Esophagus squamous epithelium (tissue), 5 donors: ENCODE measurements at regions not wholly inside any gene's neighbourhood (a gene's known extent, or its start where the extent isn't known, plus 50 kb on each side); places are given as distances from the start of the nearest gene placed in this dataset.

Experiments
- DNase-seq: peaks from one replicate; lab custom pipeline; 2025; lab: John Stamatoyannopoulos, UW
- H3K27ac ChIP-seq, 4 donors: fragments of 200-600 bp; sonication (generic); one replicate each; pipeline ENCODE4 v1.5.1; 2016 to 2019; ENCODE audit warnings: mild to moderate bottlenecking in 1 of 4
- H3K27me3 ChIP-seq, 4 donors: fragments of 200-600 bp; sonication (generic); 1 replicate in 3 of 4; 2 replicates in 1 of 4; pipeline versions ENCODE4 v1.5.1 to v1.6.0; 2017 to 2021; ENCODE audit warnings: antibody characterized with exemption in 1 of 4
- H3K36me3 ChIP-seq, 3 donors: fragments of 200-600 bp; sonication (generic); one replicate each; pipeline ENCODE4 v1.5.1; 2016 to 2019
- H3K4me1 ChIP-seq, 3 donors: fragments of 200-600 bp; sonication (generic); one replicate each; pipeline ENCODE4 v1.5.1; 2017 to 2019
- H3K4me3 ChIP-seq, 4 donors: fragments of 200-600 bp; sonication (generic); 1 replicate in 3 of 4; 2 replicates in 1 of 4; pipeline ENCODE4 v1.5.1; 2016 to 2019; ENCODE audit warnings: mild to moderate bottlenecking in 2 of 4, moderate library complexity in 1 of 4
- H3K9me3 ChIP-seq, 3 donors: fragments of 200-600 bp; sonication (generic); one replicate each; pipeline ENCODE4 v1.5.1; 2016 to 2019
- CTCF ChIP-seq, 6 experiments: fragments of 450-650 bp in 4 of 6; fragments of 200-600 bp in 2 of 6; sonication (generic) in 2 of 6; IDR thresholded peaks; one replicate each; pipeline ENCODE4 v1.5.1; 2016 to 2019; ENCODE audit warnings: antibody characterized with exemption in 6 of 6, mild to moderate bottlenecking in 4 of 6, moderate library complexity in 4 of 6
- POLR2A ChIP-seq, 4 donors: fragments of 450-650 bp; IDR thresholded peaks; one replicate each; pipeline ENCODE4 v1.6.1; 2017; ENCODE audit warnings: antibody characterized with exemption in 4 of 4, mild to moderate bottlenecking in 4 of 4, moderate library complexity in 3 of 4
- WGBS, 2 donors: methylation state at CpG; one replicate each; pipeline ENCODE4 v1.1.5; 2018; 5-methylcytosine and 5-hydroxymethylcytosine counted together
- intact Hi-C: fragments of 100-400 bp; cut with DNase I; formaldehyde crosslinking; loops from one replicate; pipeline ENCODE4 v1.15.0; 2022
- donor health status: DM: yes; HTN: yes; CAD: no.

GRCh38 chr1:201645956-201646355 lies 107.0 kb downstream of the NAV1 start:
- Histone ChIP-seq H3K27me3 (peaks cover 0 to 40% (median 0%) of the 10 kb centered on the region in 4 donors), H3K4me3 (no peak overlapping the region), H3K4me1 (peaks cover 20 to 41% (median 27%) of the 10 kb centered on the region in 3 donors), H3K9me3 (no peaks in the 10 kb centered on the region), H3K36me3 (no peaks in the 10 kb centered on the region), H3K27ac (no peak overlapping the region)
- intact Hi-C loops, result no loop called here
- WGBS, 2 donors, result 55 to 65% methylated on average over 3 of the region's 3 CpGs
- TF ChIP-seq CTCF (IDR thresholded peaks at IDR 0.05) (no peak), POLR2A (IDR thresholded peaks at IDR 0.05) (no peak)
- DNase-seq, result no peak

DNA sequence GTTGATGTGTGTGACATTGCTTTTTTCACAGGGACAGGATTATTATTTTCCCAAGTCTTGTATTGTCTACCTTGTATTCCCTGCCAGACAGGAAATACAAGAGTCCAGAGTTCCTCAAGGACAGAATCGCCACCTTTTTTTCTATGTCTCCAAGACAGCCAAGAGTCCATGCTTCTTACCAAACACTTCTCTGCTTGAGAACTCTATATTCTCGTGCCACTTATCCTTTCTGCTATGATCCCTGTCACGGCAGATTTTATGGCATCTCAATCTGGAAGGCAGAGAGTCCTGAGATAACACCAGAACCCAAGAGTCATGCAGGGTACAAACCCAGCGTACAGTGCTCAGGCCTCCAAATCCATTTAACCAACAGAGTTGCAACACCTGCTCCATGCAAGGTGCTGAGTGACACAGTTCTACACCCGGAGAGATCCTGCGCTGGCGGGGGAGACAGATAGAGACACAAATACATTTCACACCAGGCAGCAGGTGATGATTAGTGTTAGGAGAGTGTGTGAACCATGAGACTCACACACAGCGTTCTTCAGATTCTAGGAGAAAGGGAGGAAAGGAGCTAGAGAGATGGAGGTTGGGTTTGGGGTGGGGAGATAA lies 107.6 kb downstream of the NAV1 start:
- Histone ChIP-seq H3K4me1 (peaks cover 25 to 46% (median 27%) of the 10 kb centered on the region in 3 donors), H3K27ac (no peak overlapping the region), H3K9me3 (no peaks in the 10 kb centered on the region), H3K4me3 (no peak overlapping the region), H3K27me3 (peaks cover 0 to 42% (median 0%) of the 10 kb centered on the region in 4 donors), H3K36me3 (no peaks in the 10 kb centered on the region)
- intact Hi-C loops, result no loop called here
- 77 to 80% methylated on average over 7 to 8 of the region's 8 CpGs for WGBS, 2 donors
- no peak for DNase-seq
- TF ChIP-seq CTCF (IDR thresholded peaks at IDR 0.05), result no peak
- no peak for TF ChIP-seq POLR2A (IDR thresholded peaks at IDR 0.05)

DNA sequence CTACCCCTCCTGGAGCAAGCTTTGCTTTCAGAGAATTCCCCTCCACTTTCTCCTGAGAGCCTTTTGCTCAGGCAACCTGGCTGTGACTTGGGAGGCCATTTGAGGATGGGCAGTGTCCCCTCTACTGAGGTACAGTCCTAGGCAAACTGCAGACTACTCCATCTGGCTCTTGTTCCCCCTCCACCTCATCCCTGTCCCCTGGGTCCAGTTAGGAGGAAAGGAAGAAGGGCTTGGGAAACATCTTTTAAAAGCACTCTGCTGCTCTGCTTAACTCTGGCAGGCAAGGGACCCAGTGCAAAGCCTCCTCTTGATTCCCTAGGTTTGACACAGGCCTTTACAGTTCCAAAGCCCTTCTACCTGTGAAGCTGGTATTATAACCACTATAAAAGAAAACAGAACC lies 108.2 kb downstream of the NAV1 start:
- Histone ChIP-seq H3K9me3 (no peaks in the 10 kb centered on the region), H3K27ac (peak overlapping the region in 1 of 4 donors; percentile 88), H3K4me1 (peaks cover 27 to 52% (median 27%) of the 10 kb centered on the region in 3 donors), H3K36me3 (no peaks in the 10 kb centered on the region), H3K27me3 (peaks cover 0 to 44% (median 0%) of the 10 kb centered on the region in 4 donors), H3K4me3 (no peak overlapping the region)
- no peak for TF ChIP-seq CTCF (IDR thresholded peaks at IDR 0.05)
- TF ChIP-seq POLR2A (IDR thresholded peaks at IDR 0.05), result no peak
- intact Hi-C loops, result no loop called here
- no peak for DNase-seq

DNA sequence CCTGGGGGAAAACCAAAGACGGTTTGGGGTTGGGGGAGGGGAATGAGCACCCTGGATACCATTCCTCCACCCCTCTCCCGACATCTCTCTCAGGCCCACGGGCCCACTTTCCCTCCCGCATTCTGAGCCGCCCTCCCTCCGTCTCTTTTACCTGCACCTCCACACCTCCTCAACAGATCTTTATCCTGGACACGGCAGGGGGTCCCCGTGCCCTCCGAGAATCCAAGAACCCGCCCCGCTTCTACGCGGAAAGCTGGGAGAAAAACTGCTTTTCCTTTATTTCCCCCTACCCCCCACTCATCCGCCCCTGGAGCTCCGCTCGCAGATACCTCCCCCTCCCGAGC lies 108.8 kb downstream of the NAV1 start:
- intact Hi-C loops, result no loop called here
- Histone ChIP-seq H3K27ac (peak overlapping the region in 3 of 4 donors; percentile 82 to 88 (median 84)), H3K4me3 (peak overlapping the region in 3 of 4 donors; percentile 58 to 69 (median 59)), H3K9me3 (no peaks in the 10 kb centered on the region), H3K36me3 (no peaks in the 10 kb centered on the region), H3K27me3 (peaks cover 0 to 44% (median 0%) of the 10 kb centered on the region in 4 donors), H3K4me1 (peaks cover 27 to 53% (median 27%) of the 10 kb centered on the region in 3 donors)
- no peak for DNase-seq
- 46 to 49% methylated on average over 16 to 17 of the region's 17 CpGs for WGBS, 2 donors
- TF ChIP-seq CTCF (IDR thresholded peaks at IDR 0.05) (no peak), POLR2A (IDR thresholded peaks at IDR 0.05) (no peak)

GRCh38 chr1:201648066-201648906 lies 109.4 kb downstream of the NAV1 start:
- intact Hi-C loops, result no loop called here
- H3K9me3 ChIP-seq, result no peaks in the 10 kb centered on the region
- H3K27ac ChIP-seq, result peak overlapping the region; percentile 67 to 88 (median 83)
- no peaks in the 10 kb centered on the region for H3K36me3 ChIP-seq
- H3K4me1 ChIP-seq, result peaks cover 27 to 53% (median 27%) of the 10 kb centered on the region in 3 donors
- H3K4me3 ChIP-seq, result peak overlapping the region; percentile 58 to 69 (median 58)
- H3K27me3 ChIP-seq, result peaks cover 0 to 44% (median 0%) of the 10 kb centered on the region in 4 donors
- 1 to 2% methylated on average over 19 to 27 of the region's 81 CpGs for WGBS, 2 donors
- TF ChIP-seq POLR2A (IDR thresholded peaks at IDR 0.05) (no peak), CTCF (IDR thresholded peaks at IDR 0.05) (no peak)
- no peak for DNase-seq
